SU-DHL-6 (cell line): ENCODE measurements at regions not wholly inside any gene's neighbourhood (a gene's known extent, or its start where the extent isn't known, plus 50 kb on each side); places are given as distances from the start of the nearest gene placed in this dataset.

Source experiments
- H2AFZ ChIP-seq: fragments of 200-600 bp; sonication (generic); 2 replicates; pipeline ENCODE4 v1.6.1; 2014; ENCODE audit warnings: low read depth, mild to moderate bottlenecking, moderate library complexity, mixed read lengths, antibody characterized with exemption, low read length; ENCODE audit not compliant: severe bottlenecking
- H3F3A ChIP-seq: fragments of 200-600 bp; shearing (Covaris generic); 2 replicates; pipeline ENCODE4 v1.6.0; 2016; ENCODE audit warnings: antibody characterized with exemption, mild to moderate bottlenecking; ENCODE audit not compliant: insufficient read depth
- H3K27ac ChIP-seq: fragments of 200-600 bp; sonication (generic); 2 replicates; pipeline ENCODE4 v1.5.1; 2016; ENCODE audit warnings: low read depth, mild to moderate bottlenecking, low read length, moderate library complexity, mixed read lengths
- H3K27me3 ChIP-seq: fragments of 200-600 bp; sonication (generic), shearing (Covaris generic); 2 replicates; pipeline ENCODE4 v1.6.0; 2014; ENCODE audit warnings: mild to moderate bottlenecking, low read length
- H3K36me3 ChIP-seq: fragments of 200-600 bp; sonication (generic); 2 replicates; pipeline ENCODE4 v1.6.1; 2014; ENCODE audit warnings: mild to moderate bottlenecking, low read length, mixed read lengths
- H3K4me2 ChIP-seq: fragments of 300-600, 200-600 bp; shearing (Covaris generic), sonication (generic); 2 replicates; pipeline ENCODE4 v1.6.0; 2014; ENCODE audit warnings: low read length, low read depth, mild to moderate bottlenecking; ENCODE audit not compliant: poor library complexity, severe bottlenecking
- H3K4me3 ChIP-seq: fragments of 200-600 bp; sonication (generic); 2 replicates; pipeline ENCODE4 v1.5.1; 2014; ENCODE audit warnings: antibody characterized with exemption, low read length, mild to moderate bottlenecking, mixed read lengths; ENCODE audit not compliant: insufficient read depth, poor library complexity, severe bottlenecking
- H3K79me2 ChIP-seq: fragments of 200-600 bp; sonication (generic); 2 replicates; pipeline ENCODE4 v1.6.1; 2014; ENCODE audit warnings: mild to moderate bottlenecking, low read length, moderate library complexity; ENCODE audit not compliant: insufficient read depth
- H3K9ac ChIP-seq: fragments of 200-600 bp; sonication (generic); 2 replicates; pipeline ENCODE4 v1.7.0; 2014; ENCODE audit warnings: mild to moderate bottlenecking, low read length
- H3K9me2 ChIP-seq: fragments of 200-600 bp; sonication (generic); replicated peaks from 2 replicates; pipeline ENCODE4 v1.6.1; 2014; ENCODE audit warnings: low read length; ENCODE audit not compliant: insufficient read depth
- H3K9me3 ChIP-seq: fragments of 200-600 bp; sonication (generic); 2 replicates; pipeline ENCODE4 v1.6.1; 2014; ENCODE audit warnings: low read length, mixed read lengths; ENCODE audit not compliant: insufficient read depth
- H4K20me1 ChIP-seq: fragments of 200-600 bp; sonication (generic); 2 replicates; pipeline ENCODE4 v1.6.1; 2014; ENCODE audit warnings: low read depth, mild to moderate bottlenecking, antibody characterized with exemption, low read length, moderate library complexity, mixed read lengths
- CTCF ChIP-seq: fragments of 200-600 bp; sonication (generic); IDR thresholded peaks from one replicate; pipeline ENCODE4 v1.5.1; 2017; ENCODE audit warnings: antibody characterized with exemption, mild to moderate bottlenecking, low read length, moderate library complexity; ENCODE audit not compliant: insufficient read depth, poor library complexity, severe bottlenecking
- EZH2phosphoT487 ChIP-seq: fragments of 200-600 bp; sonication (generic), shearing (Covaris generic); conservative IDR thresholded peaks from 2 replicates; pipeline ENCODE4 v1.6.1; 2018; ENCODE audit warnings: mild to moderate bottlenecking, antibody characterized with exemption, low read length, moderate library complexity, mixed read lengths

GRCh38 chr2:48132271-48132625 is 182.2 kb upstream of the FOXN2 start:
- Histone ChIP-seq H3K4me3 (no peak overlapping the region), H3K4me2 (no peak overlapping the region), H3K9me2 (no peaks in the 10 kb centered on the region), H4K20me1 (no peaks in the 10 kb centered on the region), H2AFZ (no peak overlapping the region), H3K27ac (no peak overlapping the region), H3K27me3 (no peaks in the 10 kb centered on the region), H3K79me2 (no peaks in the 10 kb centered on the region), H3F3A (no peaks in the 10 kb centered on the region), H3K36me3 (no peaks in the 10 kb centered on the region), H3K9me3 (no peaks in the 10 kb centered on the region), H3K9ac (no peak overlapping the region)
- TF ChIP-seq CTCF: no peak
- TF ChIP-seq EZH2phosphoT487: no peak

- Histone ChIP-seq H3F3A (no peaks in the 10 kb centered on the region), H3K4me2 (no peak overlapping the region), H3K79me2 (no peaks in the 10 kb centered on the region), H2AFZ (no peak overlapping the region), H4K20me1 (no peaks in the 10 kb centered on the region), H3K9ac (no peak overlapping the region), H3K4me3 (no peak overlapping the region), H3K9me2 (no peaks in the 10 kb centered on the region), H3K36me3 (no peaks in the 10 kb centered on the region), H3K9me3 (no peaks in the 10 kb centered on the region), H3K27me3 (no peaks in the 10 kb centered on the region), H3K27ac (no peak overlapping the region)
- TF ChIP-seq CTCF: no peak
- TF ChIP-seq EZH2phosphoT487: no peak
These were observed 179.8 kb upstream of the FOXN2 start for GRCh38 chr2:48134704-48135103.

- H3K9me2 ChIP-seq: no peaks in the 10 kb centered on the region
- H3K4me2 ChIP-seq: no peak overlapping the region
- H3F3A ChIP-seq: no peaks in the 10 kb centered on the region
- H3K4me3 ChIP-seq: no peak overlapping the region
- H3K27me3 ChIP-seq: no peaks in the 10 kb centered on the region
- no peak overlapping the region for H2AFZ ChIP-seq
- no peaks in the 10 kb centered on the region for H3K36me3 ChIP-seq
- H4K20me1 ChIP-seq: no peaks in the 10 kb centered on the region
- no peak overlapping the region for H3K27ac ChIP-seq
- H3K9me3 ChIP-seq: no peaks in the 10 kb centered on the region
- TF ChIP-seq CTCF: no peak
- no peak for TF ChIP-seq EZH2phosphoT487
- H3K9ac ChIP-seq: no peak overlapping the region
- no peaks in the 10 kb centered on the region for H3K79me2 ChIP-seq
These were observed 178.7 kb upstream of the FOXN2 start for GRCh38 chr2:48135797-48136196.

GRCh38 chr2:48137829-48138228 is 176.7 kb upstream of the FOXN2 start:
- no peak overlapping the region for H3K27ac ChIP-seq
- no peaks in the 10 kb centered on the region for H4K20me1 ChIP-seq
- no peaks in the 10 kb centered on the region for H3K9me2 ChIP-seq
- no peaks in the 10 kb centered on the region for H3K27me3 ChIP-seq
- H3K9me3 ChIP-seq: no peaks in the 10 kb centered on the region
- H3K36me3 ChIP-seq: no peaks in the 10 kb centered on the region
- H3F3A ChIP-seq: no peaks in the 10 kb centered on the region
- TF ChIP-seq EZH2phosphoT487 (no peak), CTCF (no peak)
- H3K4me2 ChIP-seq: no peak overlapping the region
- no peak overlapping the region for H3K4me3 ChIP-seq
- H3K79me2 ChIP-seq: no peaks in the 10 kb centered on the region
- H2AFZ ChIP-seq: no peak overlapping the region
- H3K9ac ChIP-seq: no peak overlapping the region
